ENCODE measurements at regions not wholly inside any gene's neighbourhood (a gene's known extent, or its start where the extent isn't known, plus 50 kb on each side); places are given as distances from the start of the nearest gene placed in this dataset.

GRCh38 chr14:89028462-89029134, 204.1 kb downstream of the TTC8 start (continued):
- TF ChIP-seq MYBL2 (CRISPR knock-in tag; IDR thresholded peaks at IDR 0.05) (no peak), EMX1 (CRISPR knock-in tag; IDR thresholded peaks at IDR 0.05) (no peak), OVOL2 (CRISPR knock-in tag; IDR thresholded peaks at IDR 0.05; ENCODE audit: borderline replicate concordance) (no peak), GRHL2 (CRISPR knock-in tag; IDR thresholded peaks at IDR 0.05; ENCODE audit: insufficient replicate concordance, severe bottlenecking) (no peak), ZNF423 (CRISPR knock-in tag; IDR thresholded peaks at IDR 0.05) (no peak), SOX15 (CRISPR knock-in tag; IDR thresholded peaks at IDR 0.05) (no peak), CDX4 (CRISPR knock-in tag; IDR thresholded peaks at IDR 0.05; ENCODE audit: borderline replicate concordance) (no peak)

- no peaks in the 10 kb centered on the region for H3K36me3 Mint-ChIP-seq
- ATAC-seq (no peak), DNase-seq (ENCODE audit: low spot score) (no peak)
- H3K9me3 Mint-ChIP-seq, result peaks cover 11% of the 10 kb centered on the region
- no peak overlapping the region for H3K27ac Mint-ChIP-seq
- CTCF ChIA-PET, result no interaction called here
- no peaks in the 10 kb centered on the region for H3K4me1 Mint-ChIP-seq
- H3K4me3 Mint-ChIP-seq, result no peak overlapping the region
- peaks cover 54% of the 10 kb centered on the region for H3K27me3 Mint-ChIP-seq (ENCODE audit: low read depth)
- POLR2A ChIA-PET, result no interaction called here
- TF ChIP-seq SMAD4 (CRISPR knock-in tag; IDR thresholded peaks at IDR 0.05), result no peak
- no peak for TF ChIP-seq ZNF263 (CRISPR knock-in tag; IDR thresholded peaks at IDR 0.05; ENCODE audit: low read depth)
- TF ChIP-seq ZNF416 (CRISPR knock-in tag; IDR thresholded peaks at IDR 0.05), result no peak
- TF ChIP-seq GABPB1 (CRISPR knock-in tag; IDR thresholded peaks at IDR 0.05), result no peak
- no peak for TF ChIP-seq ERG (CRISPR knock-in tag; IDR thresholded peaks at IDR 0.05)
- TF ChIP-seq E2F1 (CRISPR knock-in tag; IDR thresholded peaks at IDR 0.05), result no peak
- TF ChIP-seq SOX15 (CRISPR knock-in tag; IDR thresholded peaks at IDR 0.05), result no peak
- TF ChIP-seq STAT6 (CRISPR knock-in tag; conservative IDR thresholded peaks at IDR 0.05; ENCODE audit: low read depth), result no peak
- no peak for TF ChIP-seq USF1 (CRISPR knock-in tag; IDR thresholded peaks at IDR 0.05)
- no peak for TF ChIP-seq OVOL2 (CRISPR knock-in tag; IDR thresholded peaks at IDR 0.05; ENCODE audit: borderline replicate concordance)
- TF ChIP-seq ZNF532 (CRISPR knock-in tag; IDR thresholded peaks at IDR 0.05; ENCODE audit: borderline replicate concordance), result no peak
- TF ChIP-seq FOXJ3 (CRISPR knock-in tag; IDR thresholded peaks at IDR 0.05; ENCODE audit: borderline replicate concordance), result no peak
- no peak for TF ChIP-seq ATF1 (CRISPR knock-in tag; IDR thresholded peaks at IDR 0.05)
- no peak for TF ChIP-seq ETV6 (CRISPR knock-in tag; IDR thresholded peaks at IDR 0.05)
- TF ChIP-seq SMAD3 (CRISPR knock-in tag; IDR thresholded peaks at IDR 0.05; ENCODE audit: borderline replicate concordance), result no peak
Observed at GRCh38 chr14:89029961-89030694, 205.7 kb downstream of the TTC8 start.
